ENCODE measurements at regions not wholly inside any gene's neighbourhood (a gene's known extent, or its start where the extent isn't known, plus 50 kb on each side); places are given as distances from the start of the nearest gene placed in this dataset.
"Not testable (repeated sequence)": the region's sequence is repeated elsewhere in the genome, so short reads cannot be mapped to it uniquely, and the experiment has no call there.

GRCh38 chr15:68482246-68482645 lies 50.3 kb upstream of the ITGA11 start:
- DNase-seq: peak in 1 of 10 donors; percentile 73
- intact Hi-C loops (cut with DNase I): no loop called here

GRCh38 chr15:68483165-68483564 lies 51.2 kb upstream of the ITGA11 start:
- peak in 1 of 10 donors; percentile 40 for DNase-seq
- intact Hi-C loops (cut with DNase I): no loop called here

DNA sequence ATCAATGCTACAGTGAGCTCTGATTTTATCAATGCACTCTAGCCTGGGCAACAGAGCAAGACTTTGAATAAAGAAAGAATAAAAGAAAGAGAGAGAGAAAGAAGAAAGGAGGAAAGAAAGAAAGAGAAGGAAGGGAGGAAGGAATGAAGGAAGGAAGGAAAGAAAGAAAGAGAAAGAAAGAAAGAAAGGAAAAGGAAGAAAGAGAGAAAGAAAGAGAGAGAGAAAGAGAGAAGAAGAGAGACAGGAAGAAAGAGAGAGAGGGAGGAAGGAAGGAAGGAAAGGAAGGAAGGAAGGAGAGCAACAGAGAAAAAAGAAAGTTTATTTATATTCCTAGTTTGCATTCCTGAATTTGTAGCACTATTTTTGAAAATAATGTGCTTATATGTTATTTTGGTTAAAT lies 52.3 kb upstream of the ITGA11 start:
- DNase-seq: no peak
- intact Hi-C loops (cut with DNase I): no loop called here

- intact Hi-C loops (cut with DNase I): no loop called here
- peak in 2 of 10 donors; percentile 70 to 75 for DNase-seq
Measured at GRCh38 chr15:68484696-68485400, 52.9 kb upstream of the ITGA11 start.

DNA sequence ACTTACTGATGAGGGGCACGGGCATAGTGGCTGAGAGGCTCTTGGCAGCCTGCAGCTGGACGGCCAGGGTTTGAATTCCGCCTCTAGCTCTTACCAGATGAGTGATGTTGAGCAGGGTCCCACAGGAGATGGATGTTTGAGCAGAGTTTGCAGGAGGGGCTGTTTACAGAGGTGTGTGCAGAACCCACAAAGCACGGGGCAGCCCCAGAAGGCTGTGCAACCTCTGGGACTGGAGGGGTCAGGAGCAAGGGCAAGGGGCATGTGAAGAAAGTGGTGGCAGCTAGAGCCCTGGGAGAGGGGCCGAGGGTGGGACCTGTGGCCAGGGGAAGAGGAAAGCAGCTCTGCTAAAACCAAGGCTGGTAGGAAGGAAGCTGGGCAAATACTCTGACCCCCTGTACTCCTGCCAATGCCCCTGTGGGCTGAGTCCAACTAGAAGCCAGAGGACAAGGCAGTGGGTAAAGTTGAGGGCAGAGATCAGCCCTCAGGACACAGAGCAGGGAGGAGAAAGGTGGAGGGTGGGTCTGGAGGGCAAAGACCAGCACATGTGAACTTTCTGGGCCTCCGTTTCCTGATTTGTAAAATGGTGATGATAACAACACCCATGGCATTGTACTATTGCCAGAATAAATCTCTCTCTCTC lies 53.9 kb upstream of the ITGA11 start:
- DNase-seq: peak in 1 of 10 donors; percentile 40
- intact Hi-C loops (cut with DNase I): no loop called here

GRCh38 chr15:68487087-68487843 lies 55.3 kb upstream of the ITGA11 start:
- intact Hi-C loops (cut with DNase I): no loop called here
- DNase-seq: peak in 1 of 10 donors; percentile 49

DNA sequence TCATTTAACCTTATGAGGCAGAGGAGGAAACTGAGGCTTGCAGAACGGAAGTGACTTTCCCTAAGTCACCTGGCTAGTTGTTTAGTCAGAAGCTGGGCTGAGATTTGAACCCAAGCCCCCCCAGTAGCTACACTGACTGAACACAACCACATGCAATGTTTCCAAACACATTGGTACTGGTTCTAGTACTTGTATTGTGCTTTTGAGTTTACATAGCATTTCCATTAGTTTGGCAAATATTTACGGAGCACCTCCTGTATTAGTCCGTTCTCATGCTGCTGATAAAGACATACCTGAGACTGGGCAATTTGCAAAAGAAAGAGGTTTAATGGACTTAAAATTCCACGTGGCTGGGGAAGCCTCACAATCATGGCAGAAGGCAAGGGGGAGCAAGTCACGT lies 56.3 kb upstream of the ITGA11 start:
- intact Hi-C loops (cut with DNase I): no loop called here
- DNase-seq: no peak

DNA sequence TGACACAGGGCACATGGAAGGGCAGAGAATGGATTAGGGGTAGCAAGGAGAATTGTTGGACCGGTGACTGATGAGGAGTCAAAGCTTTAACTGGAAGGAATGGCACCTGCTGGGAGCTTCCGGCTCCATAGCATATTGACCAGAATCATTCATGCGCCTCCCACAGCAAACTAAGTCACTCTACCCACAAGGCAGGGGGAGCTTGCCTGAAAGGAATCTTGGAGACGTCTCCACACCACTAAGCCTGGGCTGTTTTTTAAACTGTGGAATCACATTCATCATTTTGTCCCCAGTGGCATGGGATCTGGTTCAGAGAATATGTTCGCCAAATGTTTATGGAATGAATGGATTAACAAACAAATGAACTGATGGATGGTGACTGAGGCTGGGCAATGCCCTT lies 57.0 kb upstream of the ITGA11 start:
- DNase-seq: no peak
- intact Hi-C loops (cut with DNase I): no loop called here

DNA sequence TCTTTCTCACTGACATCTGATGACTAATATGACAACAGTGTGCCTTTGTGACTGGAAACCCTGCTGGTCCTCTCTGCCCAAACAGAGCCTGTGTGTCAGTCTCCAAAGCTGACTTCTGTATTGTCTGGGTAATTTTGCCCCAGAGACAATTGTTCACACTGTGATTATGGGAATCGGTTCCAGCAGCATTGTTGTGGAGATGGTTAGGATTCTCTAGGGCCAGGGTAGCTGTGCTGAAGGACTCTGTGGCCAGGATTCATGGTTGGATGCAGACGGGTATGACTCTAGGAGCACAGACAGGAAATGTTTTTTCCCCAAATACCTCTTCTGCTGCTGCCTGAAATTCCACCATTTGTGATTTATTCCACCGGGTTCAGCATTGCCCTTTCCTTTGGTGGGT lies 57.5 kb upstream of the ITGA11 start:
- no peak for DNase-seq
- intact Hi-C loops (cut with DNase I): no loop called here

DNA sequence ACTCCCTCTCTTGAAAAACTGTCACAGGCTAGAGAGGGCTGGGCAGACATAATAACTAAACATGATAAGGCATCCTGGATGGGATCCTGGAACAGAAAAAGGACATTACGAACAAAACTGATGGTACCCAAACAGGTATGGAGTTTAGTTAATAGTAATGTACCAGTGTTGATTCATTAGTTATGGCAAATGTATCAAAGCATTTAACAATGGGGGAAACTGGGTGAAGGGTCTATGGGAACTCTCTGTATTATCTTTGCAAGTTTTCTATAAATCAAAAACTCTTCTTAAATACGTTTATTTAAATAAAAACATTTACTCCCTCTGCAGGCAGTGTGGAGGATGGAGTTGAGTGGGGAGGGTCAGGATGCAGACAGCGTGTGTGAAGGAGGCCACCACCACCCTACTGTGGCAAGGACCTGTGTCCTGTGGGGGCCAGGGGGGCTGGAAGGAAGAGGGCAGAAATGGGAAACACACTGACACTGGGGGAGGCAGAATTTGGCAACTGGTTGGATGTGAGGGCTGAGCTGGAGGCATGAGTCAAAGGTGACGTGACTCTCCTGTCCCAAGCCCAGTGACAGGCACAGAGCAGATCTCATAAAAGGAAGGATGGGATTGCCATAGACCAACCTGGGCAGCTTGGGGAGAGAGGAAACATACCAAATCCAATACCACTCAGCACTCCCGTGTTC lies 59.6 kb upstream of the ITGA11 start:
- intact Hi-C loops (cut with DNase I): loop anchor here (2.0 kb wide), 1 partner anchor 63 kb away; no protein-coding TSS in a partner anchor
- DNase-seq: no peak

GRCh38 chr15:68492855-68493254 lies 60.9 kb upstream of the ITGA11 start:
- intact Hi-C loops (cut with DNase I): loop anchor here (2.0 kb wide), 1 partner anchor 64 kb away; no protein-coding TSS in a partner anchor
- no peak for DNase-seq

- intact Hi-C loops (cut with DNase I): loop anchor here (2.0 kb wide), 1 partner anchor 65 kb away; no protein-coding TSS in a partner anchor
- DNase-seq: no peak
Measured at GRCh38 chr15:68493629-68494028, 61.7 kb upstream of the ITGA11 start.

DNA sequence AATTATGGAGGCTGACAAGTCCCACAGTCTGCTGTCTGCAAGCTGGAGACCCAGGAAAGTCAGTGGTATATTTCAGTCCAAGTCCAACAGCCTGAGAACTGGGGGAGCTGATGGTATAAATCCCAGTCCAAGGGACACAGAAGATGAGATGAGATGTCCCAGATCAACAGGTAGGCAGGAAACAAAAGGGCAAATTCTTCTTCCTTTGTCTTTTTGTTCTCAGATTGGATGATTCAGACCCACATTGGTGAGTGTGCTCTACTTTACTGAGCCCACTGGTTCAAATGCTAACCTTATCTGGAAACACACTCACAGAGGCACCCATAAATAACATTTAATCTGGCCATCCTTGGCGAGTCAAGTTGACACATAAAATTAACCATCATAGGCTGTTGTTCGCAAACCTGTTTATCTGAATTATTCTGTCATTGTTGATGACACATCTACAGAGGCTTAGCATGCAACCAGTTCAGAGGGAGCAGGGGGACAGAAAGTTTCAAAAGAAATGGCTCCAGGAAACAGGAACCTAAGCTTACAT lies 62.7 kb upstream of the ITGA11 start:
- intact Hi-C loops (cut with DNase I): no loop called here
- DNase-seq: no peak

DNA sequence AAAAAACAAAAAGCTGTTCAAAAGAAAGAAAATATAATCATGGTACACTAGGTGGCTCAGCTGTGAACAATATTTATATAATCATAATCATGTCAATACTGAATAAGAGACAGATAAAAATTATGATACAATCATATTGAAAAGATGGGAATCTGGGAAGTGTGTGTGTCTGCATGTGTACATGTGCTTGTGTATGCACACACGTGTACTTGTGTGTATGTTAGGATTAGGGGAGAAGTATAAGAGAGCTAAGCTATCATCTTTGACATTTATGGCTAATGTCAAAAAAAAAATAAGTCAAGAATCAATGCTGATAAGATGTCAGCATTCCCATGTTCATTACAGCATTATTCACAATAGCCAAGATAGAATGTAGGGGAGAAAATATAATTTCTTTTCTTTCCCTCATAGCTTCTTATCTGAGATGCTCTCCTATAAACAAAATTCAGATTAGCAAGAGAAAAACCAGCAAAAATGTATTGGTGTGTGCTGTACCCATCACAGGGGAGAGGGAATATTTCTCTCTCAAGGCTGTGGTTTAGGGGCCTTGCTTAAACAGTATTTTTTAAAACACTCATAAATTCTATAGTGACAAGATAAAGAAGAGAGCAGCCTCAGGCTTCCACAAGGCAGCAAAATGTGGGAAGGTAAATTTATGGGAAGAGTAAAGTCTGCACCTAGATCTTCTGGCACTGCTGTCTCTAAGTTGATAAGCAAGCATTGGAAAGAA lies 63.4 kb upstream of the ITGA11 start:
- DNase-seq: no peak
- intact Hi-C loops (cut with DNase I): no loop called here

DNA sequence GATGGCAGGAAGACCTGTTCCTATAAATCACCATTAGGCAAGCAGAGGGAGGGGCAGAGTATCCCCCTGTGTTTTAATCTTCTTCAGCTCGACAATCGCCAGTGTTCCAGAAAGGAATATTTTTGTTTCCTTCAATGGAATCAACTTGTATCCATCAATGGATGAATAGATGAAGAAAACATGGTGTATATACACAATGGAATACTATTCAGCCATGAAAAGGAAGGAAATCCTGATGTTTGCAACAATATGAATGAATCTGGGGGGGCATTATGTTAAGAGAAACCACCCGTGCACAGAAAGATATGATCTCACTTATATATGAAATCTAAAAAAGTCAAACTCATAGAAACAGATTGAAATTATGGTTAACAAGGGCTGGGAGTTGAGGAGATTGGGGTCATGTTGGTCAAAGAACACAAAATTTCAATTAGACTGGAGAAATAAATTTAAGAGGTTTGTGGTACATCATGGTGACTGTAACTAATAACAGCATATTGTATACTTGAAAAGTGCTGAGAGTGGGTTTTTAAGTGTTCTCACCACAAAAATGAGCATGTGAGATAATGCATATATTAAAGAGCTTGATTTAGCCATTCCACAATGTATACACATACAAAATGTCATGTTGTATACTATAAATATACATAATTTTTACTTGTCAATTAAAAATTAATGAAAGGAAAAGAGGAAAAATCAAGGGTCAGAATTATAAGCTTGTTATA lies 64.2 kb upstream of the ITGA11 start:
- intact Hi-C loops (cut with DNase I): no loop called here
- DNase-seq: no peak

GRCh38 chr15:68496751-68497150 lies 64.8 kb upstream of the ITGA11 start:
- DNase-seq; intact Hi-C loops (cut with DNase I): not testable (repeated sequence)

GRCh38 chr15:68497206-68497910 lies 65.4 kb upstream of the ITGA11 start:
- intact Hi-C loops (cut with DNase I): no loop called here
- no peak for DNase-seq

DNA sequence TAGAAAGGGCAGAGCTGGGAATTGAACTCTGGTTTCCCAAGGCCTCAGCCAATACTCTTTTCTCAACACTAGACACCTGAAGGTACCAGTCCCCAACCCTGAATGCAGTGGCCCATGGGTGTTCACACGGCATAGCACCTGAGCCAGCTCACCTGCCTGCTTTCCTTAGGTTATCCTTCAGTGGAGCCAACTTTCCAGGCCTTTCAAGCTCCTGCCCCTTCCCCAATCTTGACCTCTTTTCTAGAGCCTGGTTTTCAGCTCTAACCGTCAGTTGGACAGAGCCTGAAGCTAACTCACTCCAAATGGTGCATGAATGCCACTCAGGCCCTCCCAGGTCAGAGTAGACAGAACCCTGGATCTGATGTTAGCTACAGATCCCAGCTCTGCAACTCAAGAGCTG lies 66.1 kb upstream of the ITGA11 start:
- intact Hi-C loops (cut with DNase I): no loop called here
- DNase-seq: no peak
